GM12878 (cell line): ENCODE measurements at regions not wholly inside any gene's neighbourhood (a gene's known extent, or its start where the extent isn't known, plus 50 kb on each side); places are given as distances from the start of the nearest gene placed in this dataset.

Source experiments
- ATAC-seq: fragments of 200-7000 bp; cut with Tn5 transposase; 3 replicates; pipeline ENCODE4 v1.9.1; 2020; ENCODE audit warnings: mild to moderate bottlenecking, moderate library complexity
- BruUV-seq: library from RNA; stranded (reverse); fragments of 400-500 nt; replicated peaks from 2 replicates; lab custom pipeline; 2021; lab: Mats Ljungman, UMichigan
- CTCF ChIA-PET: fragments of 300-600 bp; sonication (Branson Sonifier 250); formaldehyde crosslinking; extraction: SDS; loops from one replicate; lab custom pipeline; 2021; ENCODE audit warnings: inconsistent platforms; lab: Yijun Ruan, JAX
- POLR2A ChIA-PET: fragments of 350-600 bp; formaldehyde crosslinking; extraction: SDS; loops from one replicate; lab custom pipeline; 2021; ENCODE audit warnings: inconsistent platforms; lab: Charles Lee
- RAD21 ChIA-PET: fragments of 300-600 bp; sonication (Branson Sonifier 250); formaldehyde crosslinking; loops from one replicate; lab custom pipeline; 2023; ENCODE audit warnings: antibody characterized with exemption; ENCODE audit not compliant: unreplicated experiment; lab: Charles Lee
- SMC1A ChIA-PET: fragments of 300-600 bp; sonication (Branson Sonifier 250); formaldehyde crosslinking; loops from one replicate; lab custom pipeline; 2023; ENCODE audit not compliant: unreplicated experiment, uncharacterized antibody; lab: Charles Lee
- DNase-seq: peaks from one replicate; pipeline ENCODE4 v3.0.0-alpha.2; 2011; ENCODE audit warnings: low read depth, low spot score
- FAIRE-seq: peaks from 3 replicates; lab custom pipeline; 2011; peaks lifted over from hg19 to GRCh38; lab: Jason Lieb, UNC
- H2AFZ ChIP-seq: 2 replicates; pipeline ENCODE4 v1.6.0; 2011; ENCODE audit warnings: low read depth, low read length, control low read depth; ENCODE audit not compliant: control insufficient read depth
- H3K27ac ChIP-seq: 2 replicates; pipeline ENCODE4 v1.5.1; 2011; ENCODE audit warnings: control low read depth; ENCODE audit not compliant: control insufficient read depth, insufficient read depth
- H3K27me3 ChIP-seq, 2 experiments: replicated peaks in 1 of 2; 2 replicates each; pipeline versions ENCODE4 v1.6.0 to v1.6.1; 2011; ENCODE audit warnings: low read length in 1 of 2; ENCODE audit not compliant: control insufficient read depth in 2 of 2, insufficient read depth in 2 of 2
- H3K36me3 ChIP-seq, 2 experiments: 2 replicates each; pipeline ENCODE4 v1.5.1; 2011; ENCODE audit warnings: low read length in 1 of 2; ENCODE audit not compliant: control insufficient read depth in 2 of 2, insufficient read depth in 2 of 2
- H3K4me1 ChIP-seq: 2 replicates; pipeline ENCODE4 v1.6.1; 2011; ENCODE audit warnings: mild to moderate bottlenecking, low read length, moderate library complexity, mixed read lengths; ENCODE audit not compliant: control insufficient read depth, insufficient read depth
- H3K4me2 ChIP-seq: 2 replicates; pipeline ENCODE4 v1.6.0; 2011; ENCODE audit warnings: control low read depth; ENCODE audit not compliant: control insufficient read depth, insufficient read depth
- H3K4me3 ChIP-seq: fragments of 200-600 bp; sonication (generic); 2 replicates; pipeline ENCODE4 v1.5.1; 2016
- H3K79me2 ChIP-seq: 2 replicates; pipeline ENCODE4 v1.6.0; 2011; ENCODE audit warnings: low read length; ENCODE audit not compliant: control insufficient read depth, insufficient read depth
- H3K9ac ChIP-seq: 2 replicates; pipeline ENCODE4 v1.8.0; 2011; ENCODE audit warnings: low read length, control low read depth, mixed read lengths; ENCODE audit not compliant: control insufficient read depth, insufficient read depth
- H3K9me3 ChIP-seq: replicated peaks from 3 replicates; pipeline ENCODE4 v1.5.1; 2011; ENCODE audit warnings: mild to moderate bottlenecking, low read length; ENCODE audit not compliant: control insufficient read depth, insufficient read depth
- H4K20me1 ChIP-seq: 2 replicates; pipeline ENCODE4 v1.6.0; 2011; ENCODE audit not compliant: control insufficient read depth, insufficient read depth
- EED ChIP-seq: sonication (generic); IDR thresholded peaks from 2 replicates; pipeline ENCODE4 v1.6.1; 2016; ENCODE audit warnings: antibody characterized with exemption, low read depth
- ESRRA ChIP-seq: IDR thresholded peaks from 2 replicates; pipeline ENCODE4 v1.6.1; 2012; ENCODE audit warnings: mild to moderate bottlenecking, low read length, improper control_type of control experiment
- FOS ChIP-seq: IDR thresholded peaks from 3 replicates; pipeline ENCODE4 v1.6.1; 2011; ENCODE audit warnings: borderline replicate concordance; ENCODE audit not compliant: insufficient read length; ENCODE audit errors: extremely low read depth
- GABPA ChIP-seq: IDR thresholded peaks from 2 replicates; pipeline ENCODE4 v1.6.1; 2014; ENCODE audit warnings: antibody characterized with exemption, low read depth, mild to moderate bottlenecking, inconsistent platforms
- HDAC6 ChIP-seq: fragments of 200-600 bp; sonication (generic); IDR thresholded peaks from one replicate; pipeline ENCODE4 v1.8.0; 2017; ENCODE audit warnings: antibody characterized with exemption; ENCODE audit not compliant: unreplicated experiment
- IRF4 ChIP-seq: IDR thresholded peaks from 2 replicates; pipeline ENCODE4 v1.6.1; 2011; ENCODE audit warnings: low read depth, low read length
- JUNB ChIP-seq: IDR thresholded peaks from 2 replicates; pipeline ENCODE4 v1.6.1; 2016; ENCODE audit warnings: antibody characterized with exemption, mild to moderate bottlenecking
- MEF2A ChIP-seq: IDR thresholded peaks from 2 replicates; pipeline ENCODE4 v1.6.1; 2011; ENCODE audit warnings: low read depth, mild to moderate bottlenecking, low read length, moderate library complexity; ENCODE audit not compliant: insufficient read depth
- MYC ChIP-seq: IDR thresholded peaks from 2 replicates; pipeline ENCODE4 v1.6.1; 2011; ENCODE audit warnings: mild to moderate bottlenecking, low read length, moderate library complexity, inconsistent platforms; ENCODE audit not compliant: insufficient read depth, insufficient replicate concordance, insufficient read length, severe bottlenecking
- PAX8 ChIP-seq: fragments of 450-650 bp; IDR thresholded peaks from 2 replicates; pipeline ENCODE4 v1.6.1; 2017; ENCODE audit warnings: mild to moderate bottlenecking, moderate library complexity
- RUNX3 ChIP-seq: IDR thresholded peaks from 2 replicates; pipeline ENCODE4 v1.6.1; 2012; ENCODE audit warnings: low read length, inconsistent platforms
- SREBF2 ChIP-seq: IDR thresholded peaks from 2 replicates; pipeline ENCODE4 v1.6.1; 2012; ENCODE audit warnings: mild to moderate bottlenecking, low read length
- SRF ChIP-seq, 2 experiments: IDR thresholded peaks; 2 replicates each; pipeline ENCODE4 v1.6.1; 2011; ENCODE audit warnings: low read depth in 2 of 2, low read length in 2 of 2, mild to moderate bottlenecking in 1 of 2, moderate library complexity in 1 of 2
- SUPT20H ChIP-seq: IDR thresholded peaks from 2 replicates; pipeline ENCODE4 v1.6.1; 2011; ENCODE audit warnings: low read depth, mild to moderate bottlenecking, low read length, moderate library complexity, borderline replicate concordance; ENCODE audit not compliant: control insufficient read depth
- TARDBP ChIP-seq: IDR thresholded peaks from 2 replicates; pipeline ENCODE4 v1.6.1; 2016; ENCODE audit warnings: borderline replicate concordance
- ZNF274 ChIP-seq: IDR thresholded peaks from one replicate; pipeline ENCODE4 v1.8.0; 2011; ENCODE audit not compliant: insufficient read length, insufficient read depth
- ZZZ3 ChIP-seq: IDR thresholded peaks from 2 replicates; pipeline ENCODE4 v1.6.1; 2011; ENCODE audit warnings: low read depth; ENCODE audit not compliant: control insufficient read depth, insufficient read length
- WGBS: methylation state at CpG from one replicate; pipeline ENCODE4 v1.1.6; 2016; ENCODE audit warnings: low lambda C conversion rate; ENCODE audit not compliant: insufficient replicate concordance, insufficient coverage; ENCODE audit errors: missing lambda C conversion rate; 5-methylcytosine and 5-hydroxymethylcytosine counted together
- in situ Hi-C: fragments of 300-500 bp; cut with MboI; formaldehyde crosslinking; loops from 9 replicates; pipeline ENCODE4 v1.14.3; 2018; ENCODE audit warnings: mixed read lengths
- intact Hi-C: fragments of 100-400 bp; cut with micrococcal nuclease; formaldehyde crosslinking; loops from one replicate; pipeline ENCODE4 v1.14.2; 2022; ENCODE audit not compliant: unreplicated experiment

DNA sequence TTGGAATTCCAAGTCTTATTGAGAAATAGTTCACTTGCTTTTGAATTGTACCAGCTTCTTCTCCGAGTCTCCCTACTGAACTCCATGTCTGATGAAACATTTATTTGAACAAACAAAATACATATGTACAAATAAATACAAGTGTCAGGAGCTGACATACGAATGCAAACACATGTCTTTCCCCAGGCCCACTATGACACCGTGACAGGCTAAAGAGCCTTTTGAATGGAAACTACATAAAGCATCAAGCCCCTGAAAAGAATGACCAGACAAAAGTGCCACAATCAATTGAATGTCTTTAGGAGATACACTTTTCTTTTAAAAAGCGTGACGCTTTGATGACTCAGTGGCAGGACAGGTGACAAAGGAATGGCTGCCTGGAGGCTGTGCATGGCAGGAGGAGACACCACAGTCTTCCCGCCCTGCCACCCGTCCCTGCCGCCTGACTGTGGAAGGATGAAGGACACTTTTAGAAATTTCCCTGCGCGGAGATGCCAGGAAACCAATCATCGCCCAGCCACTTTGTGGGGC lies 112.4 kb upstream of the BNC2 start:
- no peaks in the 10 kb centered on the region for H4K20me1 ChIP-seq
- no peaks in the 10 kb centered on the region for H3K4me1 ChIP-seq
- no peak for ATAC-seq
- in situ Hi-C loops = no loop called here
- SMC1A ChIA-PET = no interaction called here
- FAIRE-seq = no peak
- BruUV-seq = no TSS peak
- H3K79me2 ChIP-seq = no peaks in the 10 kb centered on the region
- no peak overlapping the region for H3K27ac ChIP-seq
- no peak overlapping the region for H3K9ac ChIP-seq
- RAD21 ChIA-PET = no interaction called here
- intact Hi-C loops = no loop called here
- no peaks in the 10 kb centered on the region for H3K36me3 ChIP-seq
- no peak for TF ChIP-seq TARDBP
- no peak for TF ChIP-seq PAX8
- no peak for TF ChIP-seq IRF4
- TF ChIP-seq JUNB = no peak
- TF ChIP-seq MEF2A = no peak
- no peak for TF ChIP-seq MYC
- H3K4me2 ChIP-seq = no peak overlapping the region
- no peaks in the 10 kb centered on the region for H3K27me3 ChIP-seq
- no peak overlapping the region for H3K4me3 ChIP-seq
- DNase-seq = no peak
- POLR2A ChIA-PET = no interaction called here
- CTCF ChIA-PET = no interaction called here
- no peak overlapping the region for H2AFZ ChIP-seq
- WGBS = 50% methylated on average over 11 of the region's 11 CpGs
- H3K9me3 ChIP-seq = no peaks in the 10 kb centered on the region

DNA sequence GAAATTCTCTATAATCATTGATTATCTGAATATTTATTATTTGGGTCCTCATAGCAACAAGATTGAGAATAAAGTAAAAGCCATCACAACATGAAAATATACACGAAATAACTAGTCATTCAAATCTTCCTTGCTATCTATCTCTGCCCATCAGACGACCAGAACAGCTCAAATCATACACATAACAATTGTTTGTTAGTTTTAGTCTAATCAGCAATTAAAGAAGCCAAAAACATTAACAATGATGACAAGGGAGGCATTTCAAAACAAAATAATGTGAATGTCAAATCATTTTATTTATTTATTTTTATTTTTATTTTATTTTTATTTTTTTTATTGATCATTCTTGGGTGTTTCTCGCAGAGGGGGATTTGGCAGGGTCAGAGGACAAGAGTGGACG lies 106.0 kb upstream of the BNC2 start:
- Histone ChIP-seq H4K20me1 (no peaks in the 10 kb centered on the region), H3K79me2 (no peaks in the 10 kb centered on the region), H3K4me1 (no peaks in the 10 kb centered on the region), H3K9me3 (no peaks in the 10 kb centered on the region), H3K27me3 (no peaks in the 10 kb centered on the region), H3K4me3 (no peak overlapping the region), H2AFZ (no peak overlapping the region), H3K9ac (no peak overlapping the region), H3K27ac (no peak overlapping the region), H3K36me3 (no peaks in the 10 kb centered on the region), H3K4me2 (no peak overlapping the region)
- in situ Hi-C loops = no loop called here
- ChIA-PET RAD21 (no interaction called here), SMC1A (no interaction called here), POLR2A (no interaction called here), CTCF (interaction anchor here (0.6 kb wide), 1 partner anchor 15 kb away, joined by 3 read pairs; no protein-coding TSS in a partner anchor)
- 13% methylated on average over 4 of the region's 4 CpGs for WGBS
- no TSS peak for BruUV-seq
- ATAC-seq (no peak), FAIRE-seq (no peak), DNase-seq (no peak)
- intact Hi-C loops = no loop called here
- no peak for TF ChIP-seq FOS
- no peak for TF ChIP-seq ESRRA
- no peak for TF ChIP-seq GABPA
- TF ChIP-seq RUNX3 = no peak
- no peak for TF ChIP-seq EED
- TF ChIP-seq ZNF274 = no peak
- TF ChIP-seq HDAC6 = no peak
- TF ChIP-seq SRF (IDR thresholded peaks at IDR 0.05; ENCODE audit: low read depth in 2 of 2, low read length in 2 of 2) = no peak
- TF ChIP-seq SUPT20H = no peak
- TF ChIP-seq ZZZ3 = no peak
- TF ChIP-seq SREBF2 = no peak
